B cell (primary cell): ENCODE measurements at regions not wholly inside any gene's neighbourhood (a gene's known extent, or its start where the extent isn't known, plus 50 kb on each side); places are given as distances from the start of the nearest gene placed in this dataset.

Experiments
- ATAC-seq: fragments of 200-7000 bp; cut with Tn5 transposase; one replicate; pipeline ENCODE4 v1.10.0; 2021; ENCODE audit warnings: low read depth, mild to moderate bottlenecking, moderate number of reproducible peaks, moderate library complexity
- CTCF ChIA-PET: fragments of 350-600 bp; sonication (Branson Sonifier 250); formaldehyde crosslinking; loops from one replicate; lab custom pipeline; 2021; ENCODE audit warnings: antibody characterized with exemption, inconsistent platforms; lab: Charles Lee
- POLR2A ChIA-PET: fragments of 350-600 bp; sonication (Branson Sonifier 250); formaldehyde crosslinking; loops from one replicate; lab custom pipeline; 2021; ENCODE audit warnings: antibody characterized with exemption; lab: Charles Lee
- DNase-seq: peaks from one replicate; pipeline ENCODE4 v3.0.0; 2013
- H2AFZ ChIP-seq: 2 replicates; pipeline ENCODE4 v1.6.1; 2012; ENCODE audit warnings: mild to moderate bottlenecking, low read depth, low read length; ENCODE audit not compliant: insufficient read depth, poor library complexity, severe bottlenecking
- H3K27ac ChIP-seq, 2 donors: 1 replicate in 1 of 2; 2 replicates in 1 of 2; pipeline ENCODE4 v1.5.1; 2012 to 2013; ENCODE audit warnings: low read length in 2 of 2, mild to moderate bottlenecking in 2 of 2, moderate library complexity in 1 of 2
- H3K27me3 ChIP-seq, 4 experiments: fragments of 200-600 bp in 1 of 4; sonication (generic) in 1 of 4; replicated peaks in 1 of 4; 1 replicate in 2 of 4; 2 replicates in 2 of 4; pipeline versions ENCODE4 v1.6.1 to v1.7.0; 2013 to 2016; ENCODE audit warnings: low read length in 3 of 4, mild to moderate bottlenecking in 2 of 4, mixed read lengths in 1 of 4, moderate library complexity in 1 of 4; ENCODE audit not compliant: insufficient read depth in 4 of 4, control insufficient read depth in 3 of 4; ENCODE audit errors: control extremely low read depth in 1 of 4
- H3K36me3 ChIP-seq, 2 experiments: replicated peaks in 1 of 2; 1 replicate in 1 of 2; 2 replicates in 1 of 2; pipeline versions ENCODE4 v1.6.1 to v1.7.1; 2013; ENCODE audit warnings: low read length in 1 of 2; ENCODE audit not compliant: insufficient read depth in 2 of 2, control insufficient read depth in 1 of 2; ENCODE audit errors: control extremely low read depth in 1 of 2, extremely low read depth in 1 of 2
- H3K4me1 ChIP-seq, 2 donors: fragments of 200-600 bp in 1 of 2; sonication (generic) in 1 of 2; 1 replicate in 1 of 2; 2 replicates in 1 of 2; pipeline versions ENCODE4 v1.5.1 to v1.6.1; 2013 to 2017; ENCODE audit warnings: low read length in 2 of 2; ENCODE audit not compliant: control insufficient read depth in 2 of 2, insufficient read depth in 2 of 2
- H3K4me2 ChIP-seq: replicated peaks from 2 replicates; pipeline ENCODE3; 2012; ENCODE audit warnings: mild to moderate bottlenecking, low read depth, low read length; ENCODE audit not compliant: poor library complexity, severe bottlenecking
- H3K4me3 ChIP-seq, 5 experiments: fragments of 200-600 bp in 1 of 5; sonication (generic) in 1 of 5; 1 replicate in 3 of 5; 2 replicates in 2 of 5; pipeline versions ENCODE4 v1.5.1 to v1.7.0; 2011 to 2016; ENCODE audit warnings: low read length in 4 of 5, mild to moderate bottlenecking in 4 of 5, low read depth in 2 of 5, control low read depth in 1 of 5, moderate library complexity in 1 of 5; ENCODE audit not compliant: insufficient read depth in 1 of 5; ENCODE audit errors: control extremely low read depth in 1 of 5, extremely low read depth in 1 of 5
- H3K79me2 ChIP-seq: fragments of 200-600 bp; sonication (generic); one replicate; pipeline ENCODE4 v1.6.0; 2016; ENCODE audit warnings: low read length; ENCODE audit not compliant: control insufficient read depth, insufficient read depth
- H3K9ac ChIP-seq: fragments of 200-600 bp; sonication (generic); 2 replicates; pipeline ENCODE4 v1.6.1; 2017; ENCODE audit warnings: mild to moderate bottlenecking, low read length, moderate library complexity
- H3K9me3 ChIP-seq, 3 donors: one replicate each; pipeline versions ENCODE4 v1.6.1 to v1.7.1; 2013; ENCODE audit warnings: low read length in 2 of 3; ENCODE audit not compliant: control insufficient read depth in 2 of 3, insufficient read depth in 1 of 3; ENCODE audit errors: control extremely low read depth in 1 of 3
- H4K20me1 ChIP-seq: 2 replicates; pipeline ENCODE4 v1.6.0; 2012; ENCODE audit warnings: mild to moderate bottlenecking, low read length; ENCODE audit not compliant: insufficient read depth, control insufficient read depth, poor library complexity, severe bottlenecking
- H3K27ac Mint-ChIP-seq: one replicate; pipeline ENCODE4 v1.8.0; 2021; ENCODE audit warnings: mixed read lengths
- H3K27me3 Mint-ChIP-seq: one replicate; pipeline ENCODE4 v1.8.0; 2021; ENCODE audit warnings: mixed read lengths
- H3K4me1 Mint-ChIP-seq: one replicate; pipeline ENCODE4 v1.8.0; 2021; ENCODE audit warnings: mixed read lengths
- H3K4me3 Mint-ChIP-seq: one replicate; pipeline ENCODE4 v1.8.0; 2021; ENCODE audit warnings: mixed read lengths
- H3K9me3 Mint-ChIP-seq: one replicate; pipeline ENCODE4 v1.8.0; 2022; ENCODE audit warnings: mixed read lengths; ENCODE audit not compliant: insufficient read depth
- CTCF ChIP-seq: fragments of 200-600 bp; IDR thresholded peaks from one replicate; pipeline ENCODE4 v1.8.0; 2022; ENCODE audit warnings: antibody characterized with exemption, mild to moderate bottlenecking
- EZH2 ChIP-seq: IDR thresholded peaks from 2 replicates; pipeline ENCODE4 v1.6.1; 2012; ENCODE audit warnings: borderline replicate concordance, low read depth, mild to moderate bottlenecking, moderate library complexity, low read length; ENCODE audit not compliant: insufficient read depth, poor library complexity, severe bottlenecking
- whole genome bisulfite sequencing: methylation state at CpG from one replicate; pipeline ENCODE4 v1.1.5; 2013; ENCODE audit warnings: missing lambda C conversion rate; ENCODE audit not compliant: insufficient coverage; 5-methylcytosine and 5-hydroxymethylcytosine counted together
- intact Hi-C: fragments of 100-400 bp; cut with micrococcal nuclease; formaldehyde crosslinking; loops from one replicate; pipeline ENCODE4 v1.10.0; 2022

GRCh38 chr10:131635564-131636015 is 265.2 kb upstream of the PPP2R2D start:
- Histone ChIP-seq H3K4me2 (no peak overlapping the region), H3K36me3 (no peaks in the 10 kb centered on the region), H3K27ac (no peak overlapping the region), H2AFZ (no peak overlapping the region), H3K79me2 (no peaks in the 10 kb centered on the region), H3K9ac (no peak overlapping the region), H3K4me1 (no peaks in the 10 kb centered on the region), H3K9me3 (peaks cover 0 to 30% (median 0%) of the 10 kb centered on the region in 3 donors), H3K4me3 (no peak overlapping the region), H3K27me3 (peaks cover 0 to 5% (median 1%) of the 10 kb centered on the region in 4 experiments), H4K20me1 (no peaks in the 10 kb centered on the region)
- Mint-ChIP-seq H3K9me3 (peaks cover 2% of the 10 kb centered on the region), H3K27ac (no peak overlapping the region), H3K4me1 (no peaks in the 10 kb centered on the region), H3K27me3 (peaks cover 4% of the 10 kb centered on the region), H3K4me3 (no peak overlapping the region)
- ATAC-seq (no peak), DNase-seq (no peak)
- ChIA-PET CTCF (no interaction called here), POLR2A (no interaction called here)
- intact Hi-C loops: no loop called here
- 47% methylated on average over 3 of the region's 3 CpGs for WGBS
- TF ChIP-seq EZH2 (no peak), CTCF (no peak)

- no peak for DNase-seq
- Histone ChIP-seq H2AFZ (no peak overlapping the region), H3K79me2 (no peaks in the 10 kb centered on the region), H3K36me3 (no peaks in the 10 kb centered on the region), H3K9me3 (peaks cover 0 to 26% (median 0%) of the 10 kb centered on the region in 3 donors), H3K27ac (no peak overlapping the region), H3K9ac (no peak overlapping the region), H3K27me3 (peaks cover 0 to 5% (median 1%) of the 10 kb centered on the region in 4 experiments), H4K20me1 (no peaks in the 10 kb centered on the region), H3K4me1 (no peaks in the 10 kb centered on the region), H3K4me3 (no peak overlapping the region), H3K4me2 (no peak overlapping the region)
- Mint-ChIP-seq H3K4me3 (no peak overlapping the region), H3K9me3 (peaks cover 2% of the 10 kb centered on the region), H3K4me1 (no peaks in the 10 kb centered on the region), H3K27me3 (peaks cover 4% of the 10 kb centered on the region), H3K27ac (no peak overlapping the region)
- POLR2A ChIA-PET: no interaction called here
- intact Hi-C loops: no loop called here
- no peak for TF ChIP-seq CTCF
- TF ChIP-seq EZH2: no peak
- WGBS: 71% methylated on average over 8 of the region's 9 CpGs
- CTCF ChIA-PET: no interaction called here
- ATAC-seq: no peak
These were observed 264.7 kb upstream of the PPP2R2D start for GRCh38 chr10:131636116-131636515.
